ENCODE measurements at regions not wholly inside any gene's neighbourhood (a gene's known extent, or its start where the extent isn't known, plus 50 kb on each side); places are given as distances from the start of the nearest gene placed in this dataset.

DNA sequence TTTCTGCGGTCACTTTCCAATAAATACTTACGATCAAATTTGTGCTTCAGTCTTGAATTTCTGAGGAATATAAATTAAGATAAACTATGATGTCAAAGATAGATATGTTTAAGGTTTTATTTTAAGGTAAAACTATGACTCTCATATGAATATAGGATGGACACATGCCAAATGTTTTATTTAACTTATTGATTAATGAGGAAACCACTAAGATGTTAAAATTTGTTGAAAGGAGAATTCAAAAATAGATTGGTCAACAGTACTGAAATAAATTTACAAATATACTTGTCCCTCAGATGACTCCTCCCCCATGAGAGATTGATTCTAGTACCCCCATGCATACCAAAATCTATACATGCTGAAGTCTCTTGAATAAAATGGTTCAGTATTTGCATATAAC, 319.7 kb upstream of the KCNH8 start:
- Histone ChIP-seq H3K36me3 (no peaks in the 10 kb centered on the region), H3K27ac (no peak overlapping the region), H3K4me3 (no peak overlapping the region), H3K9me3 (no peaks in the 10 kb centered on the region), H3K27me3 (no peaks in the 10 kb centered on the region), H3K4me1 (no peaks in the 10 kb centered on the region)
- DNase-seq: no peak
- TF ChIP-seq, protein P1, sequence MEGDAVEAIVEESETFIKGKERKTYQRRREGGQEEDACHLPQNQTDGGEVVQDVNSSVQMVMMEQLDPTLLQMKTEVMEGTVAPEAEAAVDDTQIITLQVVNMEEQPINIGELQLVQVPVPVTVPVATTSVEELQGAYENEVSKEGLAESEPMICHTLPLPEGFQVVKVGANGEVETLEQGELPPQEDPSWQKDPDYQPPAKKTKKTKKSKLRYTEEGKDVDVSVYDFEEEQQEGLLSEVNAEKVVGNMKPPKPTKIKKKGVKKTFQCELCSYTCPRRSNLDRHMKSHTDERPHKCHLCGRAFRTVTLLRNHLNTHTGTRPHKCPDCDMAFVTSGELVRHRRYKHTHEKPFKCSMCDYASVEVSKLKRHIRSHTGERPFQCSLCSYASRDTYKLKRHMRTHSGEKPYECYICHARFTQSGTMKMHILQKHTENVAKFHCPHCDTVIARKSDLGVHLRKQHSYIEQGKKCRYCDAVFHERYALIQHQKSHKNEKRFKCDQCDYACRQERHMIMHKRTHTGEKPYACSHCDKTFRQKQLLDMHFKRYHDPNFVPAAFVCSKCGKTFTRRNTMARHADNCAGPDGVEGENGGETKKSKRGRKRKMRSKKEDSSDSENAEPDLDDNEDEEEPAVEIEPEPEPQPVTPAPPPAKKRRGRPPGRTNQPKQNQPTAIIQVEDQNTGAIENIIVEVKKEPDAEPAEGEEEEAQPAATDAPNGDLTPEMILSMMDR (IDR thresholded peaks at IDR 0.05): no peak
- no peak for TF ChIP-seq POLR2A (IDR thresholded peaks at IDR 0.05)

DNA sequence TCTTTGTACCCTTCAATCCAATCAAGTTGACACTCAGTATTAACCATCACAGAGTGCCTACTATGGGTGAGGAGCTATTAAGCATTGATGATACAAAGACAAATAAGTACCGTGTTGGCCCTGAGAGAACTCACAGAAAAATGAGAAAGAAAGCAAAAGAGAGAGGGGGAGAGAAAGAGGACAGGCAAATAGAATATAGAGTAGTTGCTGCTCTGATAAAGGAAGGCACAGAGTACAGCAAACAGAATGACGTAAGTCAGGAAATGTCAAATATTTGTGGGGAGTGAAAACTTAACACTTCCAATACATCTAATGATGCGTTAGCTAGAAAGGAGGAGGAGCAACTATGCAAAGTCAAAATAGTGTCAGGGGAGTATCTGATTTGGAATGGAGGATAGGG, 320.6 kb upstream of the KCNH8 start:
- no peak overlapping the region for H3K4me3 ChIP-seq
- H3K9me3 ChIP-seq: no peaks in the 10 kb centered on the region
- H3K27me3 ChIP-seq: no peaks in the 10 kb centered on the region
- DNase-seq: no peak
- H3K27ac ChIP-seq: no peak overlapping the region
- H3K36me3 ChIP-seq: no peaks in the 10 kb centered on the region
- TF ChIP-seq, protein P1 (IDR thresholded peaks at IDR 0.05): no peak
- TF ChIP-seq POLR2A (IDR thresholded peaks at IDR 0.05): no peak
- no peaks in the 10 kb centered on the region for H3K4me1 ChIP-seq

DNA sequence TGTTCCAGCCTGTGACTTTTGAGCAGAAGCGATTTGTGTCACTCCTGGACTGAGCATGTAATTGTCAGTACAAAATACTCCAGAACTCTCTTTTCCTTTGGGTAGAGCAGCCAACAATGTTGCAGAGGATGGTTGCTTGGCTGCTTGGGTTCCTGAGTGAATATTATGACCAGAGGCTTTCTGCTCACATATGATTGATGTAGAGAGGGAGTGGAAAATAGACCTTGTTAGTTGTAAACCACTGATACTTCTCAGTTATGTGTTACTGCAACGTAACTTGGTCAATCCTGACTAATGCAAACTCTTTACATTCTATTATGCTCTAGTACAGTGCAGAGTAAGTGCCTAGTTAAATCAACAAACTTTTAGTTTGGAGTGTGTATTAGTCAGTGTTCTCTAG, 322.6 kb upstream of the KCNH8 start:
- Histone ChIP-seq H3K36me3 (no peaks in the 10 kb centered on the region), H3K4me3 (no peak overlapping the region), H3K27me3 (no peaks in the 10 kb centered on the region), H3K27ac (no peak overlapping the region), H3K9me3 (no peaks in the 10 kb centered on the region), H3K4me1 (no peaks in the 10 kb centered on the region)
- no peak for DNase-seq
- no peak for TF ChIP-seq POLR2A (IDR thresholded peaks at IDR 0.05)
- TF ChIP-seq, protein P1 (IDR thresholded peaks at IDR 0.05): no peak

DNA sequence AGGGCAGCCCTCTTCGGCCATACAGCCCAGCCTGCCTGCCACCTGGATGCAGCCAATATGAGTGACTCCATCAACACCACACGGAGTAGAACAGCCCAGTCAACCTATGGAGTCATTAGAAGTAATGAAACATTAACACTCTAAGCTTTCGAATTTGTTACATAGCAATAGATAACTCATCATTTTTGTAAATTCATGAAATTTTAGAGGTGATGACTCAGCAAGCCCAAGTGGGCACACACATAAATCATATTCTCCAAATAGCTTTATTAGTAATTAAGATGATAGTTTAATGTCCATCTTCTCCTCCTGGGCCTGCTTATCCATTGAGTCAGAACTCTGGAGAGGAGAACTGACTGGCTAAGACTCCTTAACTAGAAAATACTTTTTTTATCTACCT, 335.0 kb upstream of the KCNH8 start:
- H3K27ac ChIP-seq: no peak overlapping the region
- H3K36me3 ChIP-seq: no peaks in the 10 kb centered on the region
- TF ChIP-seq, protein P1 (IDR thresholded peaks at IDR 0.05): no peak
- TF ChIP-seq POLR2A (IDR thresholded peaks at IDR 0.05): no peak
- H3K27me3 ChIP-seq: no peaks in the 10 kb centered on the region
- H3K4me1 ChIP-seq: no peaks in the 10 kb centered on the region
- H3K4me3 ChIP-seq: no peak overlapping the region
- H3K9me3 ChIP-seq: no peaks in the 10 kb centered on the region
- no peak for DNase-seq

DNA sequence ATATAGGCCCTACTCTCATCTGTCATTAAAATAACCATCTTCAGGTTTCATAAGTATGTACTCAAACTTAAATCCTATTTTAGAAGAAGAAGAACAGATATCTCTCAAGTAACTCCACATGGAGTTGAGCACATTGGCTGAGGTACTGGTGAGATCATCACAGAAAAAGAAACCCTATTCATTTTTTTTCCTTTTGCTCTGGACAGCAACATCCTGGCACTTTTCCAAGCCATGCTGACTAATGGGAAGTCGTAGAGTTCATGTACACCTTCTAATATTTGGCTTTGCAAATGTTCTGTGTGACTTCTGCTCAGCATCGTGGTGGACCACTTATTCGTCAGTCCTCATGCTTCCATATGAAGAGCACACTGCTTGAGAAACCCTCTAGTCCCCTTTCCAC, 336.0 kb upstream of the KCNH8 start:
- no peak for TF ChIP-seq POLR2A (IDR thresholded peaks at IDR 0.05)
- TF ChIP-seq, protein P1 (IDR thresholded peaks at IDR 0.05): no peak
- DNase-seq: no peak
- Histone ChIP-seq H3K4me3 (no peak overlapping the region), H3K27me3 (no peaks in the 10 kb centered on the region), H3K9me3 (no peaks in the 10 kb centered on the region), H3K4me1 (no peaks in the 10 kb centered on the region), H3K36me3 (no peaks in the 10 kb centered on the region), H3K27ac (no peak overlapping the region)

DNA sequence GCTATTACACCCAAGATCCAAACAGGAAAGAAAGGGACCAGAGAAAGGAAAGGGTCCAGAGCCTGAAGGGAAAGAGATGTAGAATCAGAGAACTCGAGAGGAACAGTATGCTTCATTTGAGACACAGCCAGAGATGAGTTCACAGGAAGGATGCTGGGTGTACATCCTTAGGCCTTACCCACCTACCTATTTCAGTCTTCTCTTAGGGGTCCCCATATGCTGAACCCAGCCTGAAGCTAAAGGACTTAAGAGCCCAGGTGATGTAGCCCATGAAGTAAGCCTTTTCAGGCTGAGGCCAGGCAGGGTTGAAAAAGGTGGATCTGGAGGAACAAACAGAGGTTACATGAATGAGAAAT, 338.0 kb upstream of the KCNH8 start:
- Histone ChIP-seq H3K36me3 (no peaks in the 10 kb centered on the region), H3K4me3 (no peak overlapping the region), H3K27ac (no peak overlapping the region), H3K4me1 (no peaks in the 10 kb centered on the region), H3K27me3 (no peaks in the 10 kb centered on the region), H3K9me3 (no peaks in the 10 kb centered on the region)
- TF ChIP-seq POLR2A (IDR thresholded peaks at IDR 0.05): no peak
- TF ChIP-seq, protein P1 (IDR thresholded peaks at IDR 0.05): no peak
- DNase-seq: no peak

Data from Peyer's patch (tissue), 4 donors.